ENCODE measurements at regions not wholly inside any gene's neighbourhood (a gene's known extent, or its start where the extent isn't known, plus 50 kb on each side); places are given as distances from the start of the nearest gene placed in this dataset.

- no peak for DNase-seq
These were observed 119.2 kb upstream of the NCOR2 start for GRCh38 chr12:124686370-124687173.

- DNase-seq = peak; percentile 72 to 87
These were observed 118.4 kb upstream of the NCOR2 start for GRCh38 chr12:124685689-124686369.

- no peak for DNase-seq
These were observed 117.7 kb upstream of the NCOR2 start for GRCh38 chr12:124684971-124685688.

- DNase-seq = no peak
These were observed 117.1 kb upstream of the NCOR2 start for GRCh38 chr12:124684496-124684895.

- DNase-seq = no peak
These were observed 116.0 kb upstream of the NCOR2 start for GRCh38 chr12:124683152-124684124.

GRCh38 chr12:124682425-124683151 lies 115.2 kb upstream of the NCOR2 start:
- no peak for DNase-seq

GRCh38 chr12:124681779-124682391 lies 114.5 kb upstream of the NCOR2 start:
- no peak for DNase-seq

GRCh38 chr12:124680863-124681778 lies 113.7 kb upstream of the NCOR2 start:
- no peak for DNase-seq

- no peak for DNase-seq
These were observed 112.3 kb upstream of the NCOR2 start for GRCh38 chr12:124679533-124680371.

GRCh38 chr12:124679047-124679446 lies 111.6 kb upstream of the NCOR2 start:
- no peak for DNase-seq

GRCh38 chr12:124678421-124678893 lies 111.0 kb upstream of the NCOR2 start:
- DNase-seq = no peak

- DNase-seq = peak in 1 of 2 experiments; percentile 42
These were observed 110.3 kb upstream of the NCOR2 start for GRCh38 chr12:124677552-124678356.

GRCh38 chr12:124676714-124677462 lies 109.5 kb upstream of the NCOR2 start:
- DNase-seq = no peak

- no peak for DNase-seq
These were observed 108.7 kb upstream of the NCOR2 start for GRCh38 chr12:124675881-124676713.

- no peak for DNase-seq
These were observed 107.5 kb upstream of the NCOR2 start for GRCh38 chr12:124674937-124675336.

Data from NCI-H526 (cell line).